GM20431 (cell line): ENCODE measurements at regions not wholly inside any gene's neighbourhood (a gene's known extent, or its start where the extent isn't known, plus 50 kb on each side); places are given as distances from the start of the nearest gene placed in this dataset.

Experiments used
- in situ Hi-C: fragments of 300-500 bp; cut with MseI, MboI; formaldehyde crosslinking; loops from one replicate; pipeline ENCODE4 v1.15.0; 2020; ENCODE audit warnings: low sequenced_read_pairs; ENCODE audit not compliant: unreplicated experiment

- in situ Hi-C loops: loop anchor here (25.0 kb wide), 1 partner anchor 302 kb away; no protein-coding TSS in a partner anchor
These were observed 264.8 kb downstream of the PRDM2 start for GRCh38 chr1:13964768-13965167.

- in situ Hi-C loops: loop anchor here (25.0 kb wide), 1 partner anchor 304 kb away; no protein-coding TSS in a partner anchor
These were observed 265.9 kb downstream of the PRDM2 start for GRCh38 chr1:13965770-13966398.

GRCh38 chr1:13967707-13968106 lies 267.7 kb downstream of the PRDM2 start:
- in situ Hi-C loops: loop anchor here (25.0 kb wide), 1 partner anchor 305 kb away; no protein-coding TSS in a partner anchor

- in situ Hi-C loops: loop anchor here (25.0 kb wide), 1 partner anchor 306 kb away; no protein-coding TSS in a partner anchor
These were observed 268.4 kb downstream of the PRDM2 start for GRCh38 chr1:13968361-13968760.

GRCh38 chr1:13970631-13971247 lies 270.8 kb downstream of the PRDM2 start:
- in situ Hi-C loops: loop anchor here (25.0 kb wide), 1 partner anchor 308 kb away; no protein-coding TSS in a partner anchor

- in situ Hi-C loops: no loop called here
These were observed 276.5 kb downstream of the PRDM2 start for GRCh38 chr1:13976485-13976884.

GRCh38 chr1:13981142-13981541 lies 281.2 kb downstream of the PRDM2 start:
- in situ Hi-C loops: no loop called here

GRCh38 chr1:13983393-13983792 lies 283.4 kb downstream of the PRDM2 start:
- in situ Hi-C loops: no loop called here

- in situ Hi-C loops: no loop called here
These were observed 291.0 kb downstream of the PRDM2 start for GRCh38 chr1:13990939-13991338.

GRCh38 chr1:13992489-13993285 lies 292.7 kb downstream of the PRDM2 start:
- in situ Hi-C loops: no loop called here

GRCh38 chr1:13994386-13994785 lies 294.4 kb downstream of the PRDM2 start:
- in situ Hi-C loops: no loop called here

GRCh38 chr1:13996334-13996733 lies 296.3 kb downstream of the PRDM2 start:
- in situ Hi-C loops: no loop called here

- in situ Hi-C loops: no loop called here
These were observed 303.6 kb downstream of the PRDM2 start for GRCh38 chr1:14003552-14003951.

- in situ Hi-C loops: no loop called here
These were observed 309.6 kb downstream of the PRDM2 start for GRCh38 chr1:14009582-14009981.

- in situ Hi-C loops: no loop called here
These were observed 310.5 kb downstream of the PRDM2 start for GRCh38 chr1:14010476-14010875.

GRCh38 chr1:14011132-14011531 lies 311.1 kb downstream of the PRDM2 start:
- in situ Hi-C loops: no loop called here

- in situ Hi-C loops: no loop called here
These were observed 311.9 kb downstream of the PRDM2 start for GRCh38 chr1:14011888-14012287.

GRCh38 chr1:14014929-14015328 lies 314.9 kb downstream of the PRDM2 start:
- in situ Hi-C loops: no loop called here

GRCh38 chr1:14015917-14016316 lies 315.9 kb downstream of the PRDM2 start:
- in situ Hi-C loops: no loop called here

GRCh38 chr1:14017531-14017961 lies 317.6 kb downstream of the PRDM2 start:
- in situ Hi-C loops: no loop called here

- in situ Hi-C loops: no loop called here
These were observed 319.5 kb downstream of the PRDM2 start for GRCh38 chr1:14019461-14019860.
